Stomach smooth muscle (tissue), 2 donors: ENCODE measurements at regions not wholly inside any gene's neighbourhood (a gene's known extent, or its start where the extent isn't known, plus 50 kb on each side); places are given as distances from the start of the nearest gene placed in this dataset.

Experiments used
- H3K27ac ChIP-seq: one replicate; pipeline ENCODE4 v1.7.0; 2013; ENCODE audit warnings: mild to moderate bottlenecking, low read length, inconsistent platforms
- H3K27me3 ChIP-seq, 2 donors: one replicate each; pipeline ENCODE4 v1.7.0; 2013; ENCODE audit warnings: low read length in 2 of 2; ENCODE audit not compliant: insufficient read depth in 2 of 2, control insufficient read depth in 1 of 2
- H3K36me3 ChIP-seq, 2 donors: one replicate each; pipeline ENCODE4 v1.7.0; 2013; ENCODE audit warnings: low read length in 2 of 2; ENCODE audit not compliant: control insufficient read depth in 2 of 2, insufficient read depth in 2 of 2
- H3K4me1 ChIP-seq: one replicate; pipeline ENCODE4 v1.7.0; 2013; ENCODE audit warnings: low read length; ENCODE audit not compliant: control insufficient read depth, insufficient read depth
- H3K4me3 ChIP-seq, 2 donors: one replicate each; pipeline ENCODE4 v1.7.0; 2013; ENCODE audit warnings: low read length in 2 of 2
- H3K9ac ChIP-seq, 2 donors: one replicate each; pipeline ENCODE4 v1.7.0; 2013; ENCODE audit warnings: low read length in 2 of 2, mild to moderate bottlenecking in 1 of 2
- H3K9me3 ChIP-seq, 2 donors: one replicate each; pipeline ENCODE4 v1.7.0; 2013; ENCODE audit warnings: low read length in 2 of 2; ENCODE audit not compliant: control insufficient read depth in 2 of 2
- donor health status: healthy.
- donor health status: Pancreatic carcinoma.

DNA sequence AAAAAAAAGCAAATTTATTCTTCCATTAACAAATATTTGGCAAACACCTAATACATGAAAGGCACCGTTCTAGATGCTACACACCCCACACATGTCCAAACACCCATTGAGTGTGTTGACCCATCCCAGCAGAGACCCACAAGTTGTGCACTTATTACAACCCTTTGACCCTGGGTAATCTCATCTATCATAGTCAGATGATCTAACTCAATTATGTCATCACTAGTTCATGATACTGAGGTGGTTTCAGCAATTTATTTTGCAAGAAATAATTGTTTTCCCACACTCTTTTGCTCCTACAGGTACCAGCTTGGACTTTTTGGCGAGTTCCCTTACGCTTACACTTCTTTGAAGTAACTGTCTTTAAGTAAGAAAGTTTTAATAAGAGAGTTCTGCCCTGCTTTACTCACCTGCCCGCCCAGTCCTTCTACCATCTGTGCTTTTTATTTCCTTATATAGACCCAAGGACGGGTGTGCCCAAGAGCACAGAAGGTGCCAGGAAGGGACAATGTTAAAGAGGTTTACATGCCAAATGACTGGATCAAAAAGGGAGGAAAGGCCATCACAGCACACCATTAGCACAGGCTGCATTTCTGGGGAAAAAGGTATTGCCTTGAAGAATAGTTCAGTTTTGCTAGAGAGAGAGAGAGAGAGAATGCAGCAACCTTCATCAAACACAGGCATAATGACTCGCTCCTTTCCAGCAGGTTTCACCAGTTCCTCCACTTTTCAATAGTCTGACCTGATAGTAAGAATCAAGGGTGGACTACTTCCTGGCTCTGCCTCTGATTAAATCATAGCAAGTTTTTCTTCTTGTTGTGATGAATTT lies 54.5 kb upstream of the ATP11B start:
- H3K4me1 ChIP-seq: no peaks in the 10 kb centered on the region
- H3K27me3 ChIP-seq: peaks cover 0 to 5% of the 10 kb centered on the region in 2 donors
- no peaks in the 10 kb centered on the region for H3K9me3 ChIP-seq
- no peak overlapping the region for H3K27ac ChIP-seq
- no peak overlapping the region for H3K4me3 ChIP-seq
- no peaks in the 10 kb centered on the region for H3K36me3 ChIP-seq
- H3K9ac ChIP-seq: no peak overlapping the region

DNA sequence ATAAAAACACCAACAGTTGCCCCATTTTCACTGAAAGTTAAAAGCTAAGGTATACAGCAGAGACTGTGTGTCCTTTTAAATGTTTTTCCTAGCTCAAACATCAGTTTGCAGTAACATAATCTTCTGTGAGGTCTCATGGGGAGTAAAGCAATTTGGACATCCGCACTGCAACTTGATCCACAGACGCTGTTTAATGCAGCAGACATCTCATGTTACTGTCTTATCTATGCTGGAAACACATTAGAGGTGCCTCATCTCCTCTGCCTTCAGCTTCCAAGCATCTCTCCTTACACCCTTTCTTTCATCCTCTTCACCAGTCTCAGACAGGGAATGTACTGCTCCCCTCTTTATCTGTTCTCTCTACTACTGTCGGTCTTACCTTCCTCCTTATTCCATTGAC lies 53.7 kb upstream of the ATP11B start:
- peaks cover 0 to 5% of the 10 kb centered on the region in 2 donors for H3K27me3 ChIP-seq
- H3K9me3 ChIP-seq: no peaks in the 10 kb centered on the region
- H3K4me1 ChIP-seq: no peaks in the 10 kb centered on the region
- no peak overlapping the region for H3K9ac ChIP-seq
- no peak overlapping the region for H3K4me3 ChIP-seq
- no peaks in the 10 kb centered on the region for H3K36me3 ChIP-seq
- no peak overlapping the region for H3K27ac ChIP-seq

DNA sequence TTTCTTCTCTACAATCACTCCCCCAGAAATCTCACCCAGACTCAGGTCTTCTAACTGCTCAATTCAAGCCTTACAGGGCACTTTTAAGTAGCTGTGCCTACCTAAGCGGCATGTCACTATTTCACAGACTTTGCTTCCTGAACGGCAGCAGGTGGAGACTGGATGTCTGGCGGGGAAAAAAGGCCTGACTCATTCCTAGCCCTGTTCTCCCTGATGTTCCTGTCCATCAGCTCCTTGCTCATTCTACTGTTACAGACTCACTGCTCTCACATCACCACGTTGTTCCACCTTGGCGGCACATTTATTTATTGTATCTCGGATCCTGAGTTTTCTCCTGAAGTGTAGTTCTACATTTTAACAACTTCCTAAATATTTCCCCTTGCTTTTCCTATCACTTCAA lies 52.6 kb upstream of the ATP11B start:
- Histone ChIP-seq H3K4me3 (no peak overlapping the region), H3K27ac (no peak overlapping the region), H3K27me3 (peaks cover 0 to 5% of the 10 kb centered on the region in 2 donors), H3K9ac (no peak overlapping the region), H3K36me3 (no peaks in the 10 kb centered on the region), H3K4me1 (no peaks in the 10 kb centered on the region), H3K9me3 (no peaks in the 10 kb centered on the region)

DNA sequence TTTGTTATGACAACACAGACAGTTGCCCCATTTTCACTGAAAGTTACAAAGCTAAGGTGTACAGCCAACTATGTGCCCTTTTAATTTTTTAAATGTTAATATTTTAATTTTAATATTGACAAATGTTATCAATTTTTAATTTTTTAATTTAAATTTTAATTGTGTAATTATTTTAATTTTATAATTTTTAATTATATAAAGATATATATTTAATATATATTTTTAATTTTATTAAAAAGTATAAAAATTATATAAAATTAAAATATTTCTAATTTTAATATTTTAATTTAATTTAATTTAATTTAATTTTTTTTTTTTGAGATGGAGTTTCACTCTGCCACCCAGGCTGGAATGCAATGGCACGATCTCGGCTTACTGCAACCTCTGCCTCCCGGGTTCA lies 52.1 kb upstream of the ATP11B start:
- Histone ChIP-seq H3K9ac (no peak overlapping the region), H3K27me3 (peaks cover 0 to 5% of the 10 kb centered on the region in 2 donors), H3K9me3 (no peaks in the 10 kb centered on the region), H3K36me3 (no peaks in the 10 kb centered on the region), H3K4me1 (no peaks in the 10 kb centered on the region), H3K27ac (no peak overlapping the region), H3K4me3 (no peak overlapping the region)
